ENCODE measurements at regions not wholly inside any gene's neighbourhood (a gene's known extent, or its start where the extent isn't known, plus 50 kb on each side); places are given as distances from the start of the nearest gene placed in this dataset.

GRCh38 chr16:50960517-50961202 lies 190.4 kb downstream of the SALL1 start:
- DNase-seq (ENCODE audit: low spot score), result no peak

DNA sequence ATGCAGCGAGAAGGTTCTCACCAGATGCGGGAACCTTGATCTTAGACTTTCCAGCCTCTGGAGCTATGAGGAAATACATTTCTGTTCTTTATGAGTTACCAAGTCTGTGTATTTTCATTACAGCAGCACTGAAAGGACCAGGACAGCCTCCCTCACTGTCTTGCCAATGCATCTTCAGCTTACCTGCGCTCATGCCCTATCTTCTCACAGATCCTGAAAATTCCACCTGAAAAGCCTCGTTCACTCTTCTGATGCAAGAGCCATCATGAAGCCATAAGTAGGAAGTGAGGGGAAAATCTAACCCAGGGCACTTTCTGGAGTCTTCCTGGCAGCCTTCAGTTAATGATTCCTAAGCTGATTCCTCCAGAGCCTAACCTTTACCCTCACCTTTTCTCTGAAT lies 194.0 kb downstream of the SALL1 start:
- DNase-seq (ENCODE audit: low spot score), result no peak

DNA sequence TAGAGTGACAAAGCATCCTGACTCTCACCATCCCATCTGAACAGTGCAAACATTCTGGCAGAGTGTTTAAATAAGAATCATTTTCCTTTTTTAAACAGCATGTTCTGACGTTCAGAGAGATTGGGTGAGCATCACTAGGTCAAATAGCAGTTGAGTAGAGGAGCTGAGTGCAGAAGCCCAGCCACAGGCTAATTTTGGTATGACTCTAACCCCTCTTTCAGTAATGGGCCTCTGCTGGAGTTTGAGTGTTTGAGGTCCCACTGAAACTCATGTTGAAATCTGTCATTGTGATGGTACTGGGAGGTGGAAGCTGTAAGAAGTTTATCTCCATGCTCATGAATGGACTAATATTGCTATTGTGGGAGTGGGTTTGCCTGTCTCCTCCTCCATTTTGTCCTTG lies 194.4 kb downstream of the SALL1 start:
- DNase-seq (ENCODE audit: low spot score), result no peak

DNA sequence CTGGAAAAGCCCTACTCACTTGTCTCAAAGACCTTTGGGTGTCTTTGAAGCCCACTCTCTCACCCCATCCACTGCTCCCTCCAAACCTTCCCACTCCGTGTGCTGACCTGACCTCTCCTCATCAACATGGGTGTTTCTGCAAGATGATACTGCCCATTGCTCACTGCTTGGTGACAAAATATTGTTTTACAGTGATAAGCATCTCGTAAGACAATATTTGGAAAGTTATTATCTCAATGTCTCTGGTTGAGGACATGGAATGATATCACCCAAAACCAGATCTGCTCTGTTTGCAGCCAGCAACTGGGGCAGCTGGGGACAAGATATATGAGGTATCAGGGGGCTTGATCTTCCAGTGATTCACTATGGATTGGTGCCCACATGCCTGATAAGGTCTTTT lies 195.8 kb downstream of the SALL1 start:
- no peak for DNase-seq (ENCODE audit: low spot score)

- no peak for DNase-seq (ENCODE audit: low spot score)
These were observed 196.6 kb downstream of the SALL1 start for GRCh38 chr16:50954469-50954868.

GRCh38 chr16:50953290-50953689 lies 197.8 kb downstream of the SALL1 start:
- no peak for DNase-seq (ENCODE audit: low spot score)

GRCh38 chr16:50950955-50951354 lies 200.1 kb downstream of the SALL1 start:
- no peak for DNase-seq (ENCODE audit: low spot score)

DNA sequence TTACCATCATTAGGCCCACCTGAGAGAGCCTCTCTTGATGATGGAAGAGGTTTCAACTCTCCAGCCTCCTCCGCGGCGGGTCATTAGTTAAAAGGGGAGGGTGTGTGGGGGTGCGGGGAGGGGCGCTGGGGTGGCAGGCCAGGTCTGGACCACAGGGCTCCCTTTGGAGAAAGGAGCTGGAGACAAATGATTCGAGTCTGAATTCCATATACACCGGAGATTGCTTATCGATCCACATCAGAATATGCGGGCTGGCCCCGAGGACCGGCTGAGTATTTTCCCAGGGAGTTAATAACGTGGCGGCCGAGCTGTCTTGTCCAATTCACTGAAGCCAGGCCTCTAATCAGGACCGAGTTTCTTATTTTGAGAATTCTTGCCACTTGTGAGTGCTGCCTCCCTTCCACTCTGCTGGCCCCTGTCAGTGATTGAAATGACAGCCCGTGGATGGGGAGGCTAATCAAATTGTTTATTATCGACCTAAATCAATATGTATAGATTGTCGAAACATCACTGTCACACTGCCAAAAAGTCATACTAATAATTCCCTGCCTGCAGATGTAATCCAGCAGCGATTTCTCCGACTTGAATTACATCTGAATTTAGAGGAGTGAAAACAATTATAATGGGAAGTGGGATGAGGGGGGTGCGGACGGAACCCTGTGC lies 202.7 kb downstream of the SALL1 start:
- no peak for DNase-seq (ENCODE audit: low spot score)

- DNase-seq (ENCODE audit: low spot score), result no peak
These were observed 203.2 kb downstream of the SALL1 start for GRCh38 chr16:50947826-50948225.

DNA sequence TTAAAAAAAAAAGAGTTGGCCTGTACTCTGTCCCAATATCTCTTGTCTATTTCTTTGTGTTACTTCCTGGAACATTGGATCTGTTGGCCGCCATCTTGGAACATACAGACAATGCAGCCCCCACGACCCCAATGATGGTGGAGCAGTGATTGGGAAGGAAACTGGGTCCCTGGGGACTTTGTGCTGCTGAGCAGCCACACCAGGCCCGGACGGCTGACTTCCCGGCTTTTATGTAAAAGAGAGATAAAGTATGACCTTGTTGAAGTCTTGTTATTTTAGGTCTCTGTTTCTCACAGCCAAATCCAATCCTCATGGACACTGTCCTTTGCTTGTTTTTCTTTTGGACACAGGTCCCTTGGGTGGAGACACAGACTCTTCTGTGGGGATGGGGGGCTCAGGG lies 204.5 kb downstream of the SALL1 start:
- DNase-seq (ENCODE audit: low spot score), result no peak

GRCh38 chr16:50946098-50946497 lies 204.2 kb downstream of the CYLD start:
- no peak for DNase-seq (ENCODE audit: low spot score)

DNA sequence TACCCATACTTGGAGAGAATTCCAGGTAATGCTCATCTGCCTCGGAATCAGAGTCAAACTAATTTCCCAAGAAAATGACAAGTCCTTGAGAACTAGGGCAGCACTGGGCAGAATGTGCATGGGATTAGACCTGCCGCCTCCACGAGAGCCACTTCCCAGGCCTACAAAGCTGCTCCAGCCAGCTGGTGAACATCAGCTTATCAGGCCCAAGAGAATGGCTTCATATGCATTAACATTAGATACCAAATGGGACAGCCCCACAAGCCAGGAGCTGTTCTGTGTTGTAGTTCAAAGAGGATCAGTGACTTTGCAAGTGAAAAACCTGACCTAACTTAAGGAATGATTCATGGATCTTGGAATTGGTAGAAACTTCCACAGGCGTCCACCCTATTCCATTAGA lies 203.3 kb downstream of the CYLD start:
- no peak for DNase-seq (ENCODE audit: low spot score)

GRCh38 chr16:50944436-50944835 lies 202.6 kb downstream of the CYLD start:
- no peak for DNase-seq (ENCODE audit: low spot score)

DNA sequence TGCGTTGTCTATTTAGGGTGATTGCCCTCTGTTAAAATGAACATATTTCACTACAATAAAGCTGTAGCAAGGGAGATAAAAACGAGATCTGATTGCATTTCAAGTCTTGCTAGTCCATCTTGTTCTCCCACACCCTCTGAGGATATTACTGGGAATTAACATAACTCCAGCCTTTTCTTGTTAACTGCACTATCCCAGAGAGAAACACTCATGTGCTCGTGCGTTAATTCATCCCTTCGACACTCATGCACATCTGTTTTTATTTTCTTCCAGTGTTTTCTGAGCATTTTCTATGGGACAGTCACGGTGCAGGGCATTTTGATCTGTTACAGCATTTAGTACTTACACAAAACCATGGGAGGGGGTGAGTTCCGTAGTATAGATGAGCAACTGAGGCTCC lies 202.1 kb downstream of the CYLD start:
- DNase-seq (ENCODE audit: low spot score), result no peak

- no peak for DNase-seq (ENCODE audit: low spot score)
These were observed 200.3 kb downstream of the CYLD start for GRCh38 chr16:50942143-50942542.

GRCh38 chr16:50941681-50942080 lies 199.8 kb downstream of the CYLD start:
- DNase-seq (ENCODE audit: low spot score), result no peak

DNA sequence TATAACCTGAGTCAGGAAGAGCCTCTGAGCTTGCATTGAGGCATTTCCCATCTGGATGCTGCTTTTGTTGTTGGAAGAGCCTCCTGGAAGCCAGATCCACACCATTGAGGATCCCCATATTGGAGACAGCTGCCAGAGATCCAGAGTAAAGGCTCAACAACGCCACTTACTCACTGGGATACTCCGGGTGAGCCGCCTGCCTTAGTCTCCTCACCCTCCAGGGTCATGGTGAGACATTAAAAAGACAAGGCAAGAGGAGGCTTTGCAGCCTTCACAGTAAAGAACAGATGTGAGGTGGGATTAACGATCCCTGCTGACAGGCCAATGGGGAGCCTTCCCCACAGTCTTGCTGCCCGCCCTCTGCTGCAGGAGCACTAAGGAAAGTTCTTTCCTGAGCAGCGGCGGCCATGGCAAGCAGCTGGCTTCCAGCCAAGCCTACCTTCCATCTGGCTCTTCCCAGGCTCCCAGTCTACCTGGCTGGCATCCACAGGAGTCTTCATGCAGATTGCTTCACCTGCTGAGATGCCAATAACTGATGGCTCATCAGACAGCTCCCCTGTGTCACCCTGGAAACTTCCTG lies 198.5 kb downstream of the CYLD start:
- no peak for DNase-seq (ENCODE audit: low spot score)

DNA sequence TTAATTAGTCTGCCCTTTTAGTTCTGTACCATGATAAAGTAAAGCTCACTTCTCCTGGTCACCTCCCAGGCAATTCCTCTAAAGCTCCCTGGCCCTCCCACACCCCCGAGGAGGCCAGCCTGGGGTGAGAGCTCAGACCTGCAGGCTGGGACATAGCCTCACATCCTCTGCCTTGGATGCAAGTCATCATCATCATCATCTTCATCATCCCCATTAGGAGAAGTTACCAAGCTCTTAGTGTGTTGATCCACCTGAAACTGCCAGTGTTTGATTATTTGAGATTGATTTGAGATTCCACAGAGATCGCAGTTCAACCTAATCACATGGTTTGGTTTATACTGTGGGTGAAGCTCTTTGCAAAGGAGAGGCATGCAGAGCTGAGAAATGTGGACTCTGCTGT lies 197.5 kb downstream of the CYLD start:
- DNase-seq (ENCODE audit: low spot score), result no peak

DNA sequence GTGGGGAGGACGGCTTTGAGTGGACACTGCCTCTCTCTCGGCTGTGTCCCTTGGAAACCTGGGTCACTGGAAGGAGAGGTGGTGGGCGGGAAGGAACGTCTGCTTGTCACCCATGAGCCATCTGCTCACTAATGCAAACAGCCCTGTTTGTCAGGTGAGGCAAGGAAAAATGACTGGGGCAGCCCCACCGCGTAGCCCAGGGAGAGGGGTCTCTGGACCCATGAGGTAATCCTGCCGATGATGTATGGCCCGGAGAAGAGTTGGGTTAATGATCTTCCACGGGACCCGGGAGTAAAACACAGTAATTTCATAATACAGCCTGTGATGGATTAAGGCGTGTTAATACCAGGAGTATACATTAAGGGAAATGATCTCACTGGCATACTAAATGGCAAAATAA lies 197.0 kb downstream of the CYLD start:
- no peak for DNase-seq (ENCODE audit: low spot score)

DNA sequence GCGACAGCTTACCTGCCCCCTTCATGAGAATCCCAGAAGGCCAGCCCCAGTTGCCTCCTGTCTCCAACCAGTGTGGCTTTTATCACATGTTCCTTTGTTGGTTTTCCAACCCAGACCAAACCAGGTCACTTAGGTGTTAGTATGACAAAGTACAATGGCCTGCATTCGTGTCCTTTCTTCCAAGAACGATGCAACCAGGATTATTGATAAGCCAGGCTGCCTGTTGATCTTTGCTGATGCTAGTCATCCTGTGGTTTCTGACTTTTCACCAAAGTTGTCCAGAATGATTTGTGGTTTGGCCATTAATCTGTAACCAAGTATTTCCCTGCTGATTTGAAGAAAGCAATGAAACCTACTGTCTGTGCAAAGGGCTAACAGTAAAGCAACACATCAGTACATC lies 191.4 kb downstream of the CYLD start:
- DNase-seq (ENCODE audit: low spot score), result no peak

GRCh38 chr16:50932348-50932935 lies 190.6 kb downstream of the CYLD start:
- DNase-seq (ENCODE audit: low spot score), result no peak

GRCh38 chr16:50928065-50928464 lies 186.2 kb downstream of the CYLD start:
- DNase-seq (ENCODE audit: low spot score), result no peak

DNA sequence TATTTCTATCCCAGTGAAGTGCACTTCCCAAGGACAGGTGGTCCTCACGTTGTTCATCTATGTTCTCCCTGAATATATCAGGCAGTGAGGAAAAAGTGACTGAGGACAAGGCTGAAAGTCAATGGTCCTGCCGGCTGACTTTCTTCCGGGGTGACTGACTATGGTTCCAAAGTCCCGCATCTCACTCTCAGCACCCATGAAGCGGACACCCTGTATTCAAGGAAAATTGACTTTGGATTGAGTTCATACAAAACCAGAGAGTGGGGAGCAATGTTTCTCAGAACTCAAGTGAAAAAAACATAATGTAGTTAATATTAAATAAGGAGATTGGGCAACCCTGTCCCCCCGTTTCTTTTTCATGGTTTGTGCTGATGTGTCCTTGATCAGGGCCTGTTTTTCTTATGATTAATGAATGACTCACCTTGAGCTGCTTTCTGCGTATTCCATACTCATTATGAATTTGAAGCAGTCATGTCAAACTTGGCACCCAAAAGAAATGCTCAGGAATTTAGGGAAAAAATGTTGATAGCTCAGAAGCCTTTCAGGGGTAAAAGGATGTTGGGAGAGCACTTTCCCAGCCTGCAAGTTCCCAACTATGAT lies 184.0 kb downstream of the CYLD start:
- no peak for DNase-seq (ENCODE audit: low spot score)

All from CD4-positive, alpha-beta T cell treated with Interleukin-15 for 4 hours (primary cell).